Keratinocyte (primary cell): ENCODE measurements at regions not wholly inside any gene's neighbourhood (a gene's known extent, or its start where the extent isn't known, plus 50 kb on each side); places are given as distances from the start of the nearest gene placed in this dataset.

Experiments
- CTCF ChIP-seq, 3 experiments: IDR thresholded peaks in 1 of 3; conservative IDR thresholded peaks in 1 of 3; optimal IDR thresholded peaks in 1 of 3; 2 replicates in 2 of 3; 3 replicates in 1 of 3; pipeline versions ENCODE3 to v1.5.1; 2011; ENCODE audit warnings: low read length in 3 of 3, mild to moderate bottlenecking in 3 of 3, moderate library complexity in 2 of 3, control low read depth in 1 of 3, inconsistent platforms in 1 of 3; ENCODE audit not compliant: insufficient read depth in 2 of 3; ENCODE audit errors: extremely low read depth in 1 of 3
- EZH2 ChIP-seq: IDR thresholded peaks from one replicate; pipeline ENCODE4 v1.6.1; 2012; ENCODE audit warnings: inconsistent platforms, mild to moderate bottlenecking, low read length, moderate library complexity

DNA sequence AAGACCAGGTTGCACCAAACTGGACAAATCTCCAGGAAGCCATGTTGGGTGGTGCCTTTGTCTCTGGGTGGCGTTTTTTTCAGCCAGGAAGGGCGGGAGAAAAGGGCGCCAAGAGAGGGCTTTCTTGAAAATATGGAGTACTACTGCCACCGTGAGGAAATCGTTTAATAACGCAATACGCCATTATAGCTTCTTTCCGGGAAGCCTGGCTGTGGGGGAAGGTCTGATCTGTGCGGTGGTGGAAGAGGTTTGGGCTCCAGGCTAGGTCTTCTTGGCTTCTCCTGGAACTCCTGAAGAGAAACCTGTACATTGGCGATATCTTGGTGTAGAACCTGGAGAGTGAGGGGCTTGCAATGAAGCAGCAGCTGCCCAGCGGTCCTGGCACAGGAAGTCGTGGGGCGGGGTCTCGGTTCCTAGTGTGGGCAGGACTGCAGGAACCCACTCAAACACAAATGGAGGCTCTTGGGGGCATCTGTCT, 202.7 kb downstream of the OR13H1 start:
- TF ChIP-seq CTCF (optimal IDR thresholded peaks at IDR 0.05 in 1 of 3, IDR thresholded peaks at IDR 0.05 in 1 of 3, conservative IDR thresholded peaks at IDR 0.05 in 1 of 3; ENCODE audit: extremely low read depth in 1 of 3, insufficient read depth in 2 of 3, low read length in 3 of 3) (peak; percentile 21 to 56 (median 43)), EZH2 (no peak)
